Osteoblast (primary cell): ENCODE measurements at regions not wholly inside any gene's neighbourhood (a gene's known extent, or its start where the extent isn't known, plus 50 kb on each side); places are given as distances from the start of the nearest gene placed in this dataset.
A peak's percentile ranks its signal among the peaks of the same experiment; 100 is the strongest.

ENCODE experiments used
- DNase-seq: peaks from one replicate; pipeline ENCODE4 v3.0.0; 2011; ENCODE audit warnings: low spot score, mixed read lengths; ENCODE audit not compliant: insufficient read length; ENCODE audit errors: missing footprints
- H2AFZ ChIP-seq: 2 replicates; pipeline ENCODE4 v1.6.0; 2011; ENCODE audit warnings: mild to moderate bottlenecking, low read length
- H3K27ac ChIP-seq: 2 replicates; pipeline ENCODE4 v1.5.1; 2011; ENCODE audit warnings: mild to moderate bottlenecking, low read depth, low read length, moderate library complexity
- H3K27me3 ChIP-seq: 2 replicates; pipeline ENCODE4 v1.6.0; 2012; ENCODE audit warnings: mild to moderate bottlenecking, control low read depth, inconsistent platforms, low read length, moderate library complexity; ENCODE audit not compliant: insufficient read depth
- H3K36me3 ChIP-seq: 2 replicates; pipeline ENCODE4 v1.5.1; 2011; ENCODE audit warnings: mild to moderate bottlenecking, low read length, control low read depth, moderate library complexity; ENCODE audit not compliant: insufficient read depth
- H3K4me1 ChIP-seq: 2 replicates; pipeline ENCODE4 v1.5.1; 2011; ENCODE audit warnings: mild to moderate bottlenecking, low read length, control low read depth, moderate library complexity; ENCODE audit not compliant: insufficient read depth
- H3K4me2 ChIP-seq: 2 replicates; pipeline ENCODE4 v1.6.0; 2011; ENCODE audit warnings: mild to moderate bottlenecking, low read length; ENCODE audit not compliant: insufficient read depth
- H3K4me3 ChIP-seq: fragments of 200-600 bp; sonication (generic); 3 replicates; pipeline ENCODE4 v1.5.1; 2012; ENCODE audit warnings: mild to moderate bottlenecking, low read length, inconsistent platforms; ENCODE audit not compliant: insufficient read depth
- H3K79me2 ChIP-seq: 2 replicates; pipeline ENCODE4 v1.6.0; 2012; ENCODE audit warnings: mild to moderate bottlenecking, low read length, control low read depth, inconsistent platforms; ENCODE audit not compliant: insufficient read depth
- H3K9me3 ChIP-seq: 2 replicates; pipeline ENCODE4 v1.5.1; 2011; ENCODE audit warnings: low read depth, low read length, control low read depth
- H4K20me1 ChIP-seq: 2 replicates; pipeline ENCODE4 v1.6.0; 2012; ENCODE audit warnings: mild to moderate bottlenecking, low read length, control low read depth; ENCODE audit not compliant: insufficient read depth
- TF ChIP-seq, protein P1 (sequence below): IDR thresholded peaks from 2 replicates; pipeline ENCODE4 v1.5.1; 2011; ENCODE audit warnings: mild to moderate bottlenecking, low read depth, low read length, moderate library complexity; ENCODE audit errors: extremely low read depth

GRCh38 chr5:126195410-126196100 lies 227.7 kb upstream of the GRAMD2B start:
- no peak overlapping the region for H3K27ac ChIP-seq
- H4K20me1 ChIP-seq = no peaks in the 10 kb centered on the region
- TF ChIP-seq, protein P1, sequence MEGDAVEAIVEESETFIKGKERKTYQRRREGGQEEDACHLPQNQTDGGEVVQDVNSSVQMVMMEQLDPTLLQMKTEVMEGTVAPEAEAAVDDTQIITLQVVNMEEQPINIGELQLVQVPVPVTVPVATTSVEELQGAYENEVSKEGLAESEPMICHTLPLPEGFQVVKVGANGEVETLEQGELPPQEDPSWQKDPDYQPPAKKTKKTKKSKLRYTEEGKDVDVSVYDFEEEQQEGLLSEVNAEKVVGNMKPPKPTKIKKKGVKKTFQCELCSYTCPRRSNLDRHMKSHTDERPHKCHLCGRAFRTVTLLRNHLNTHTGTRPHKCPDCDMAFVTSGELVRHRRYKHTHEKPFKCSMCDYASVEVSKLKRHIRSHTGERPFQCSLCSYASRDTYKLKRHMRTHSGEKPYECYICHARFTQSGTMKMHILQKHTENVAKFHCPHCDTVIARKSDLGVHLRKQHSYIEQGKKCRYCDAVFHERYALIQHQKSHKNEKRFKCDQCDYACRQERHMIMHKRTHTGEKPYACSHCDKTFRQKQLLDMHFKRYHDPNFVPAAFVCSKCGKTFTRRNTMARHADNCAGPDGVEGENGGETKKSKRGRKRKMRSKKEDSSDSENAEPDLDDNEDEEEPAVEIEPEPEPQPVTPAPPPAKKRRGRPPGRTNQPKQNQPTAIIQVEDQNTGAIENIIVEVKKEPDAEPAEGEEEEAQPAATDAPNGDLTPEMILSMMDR = no peak
- H2AFZ ChIP-seq = peak overlapping the region; percentile 68
- H3K36me3 ChIP-seq = no peaks in the 10 kb centered on the region
- H3K4me1 ChIP-seq = no peaks in the 10 kb centered on the region
- peak; percentile 22 for DNase-seq
- H3K4me2 ChIP-seq = peak overlapping the region; percentile 24
- H3K27me3 ChIP-seq = no peaks in the 10 kb centered on the region
- no peaks in the 10 kb centered on the region for H3K79me2 ChIP-seq
- H3K9me3 ChIP-seq = no peaks in the 10 kb centered on the region
- no peak overlapping the region for H3K4me3 ChIP-seq

- Histone ChIP-seq H3K4me2 (no peak overlapping the region), H3K4me1 (no peaks in the 10 kb centered on the region), H3K79me2 (no peaks in the 10 kb centered on the region), H3K9me3 (no peaks in the 10 kb centered on the region), H2AFZ (no peak overlapping the region), H4K20me1 (no peaks in the 10 kb centered on the region), H3K4me3 (no peak overlapping the region), H3K36me3 (no peaks in the 10 kb centered on the region), H3K27me3 (no peaks in the 10 kb centered on the region), H3K27ac (no peak overlapping the region)
- DNase-seq = peak; percentile 2
- TF ChIP-seq, protein P1 = no peak
Observed at GRCh38 chr5:126198531-126198930, 224.7 kb upstream of the GRAMD2B start.

DNA sequence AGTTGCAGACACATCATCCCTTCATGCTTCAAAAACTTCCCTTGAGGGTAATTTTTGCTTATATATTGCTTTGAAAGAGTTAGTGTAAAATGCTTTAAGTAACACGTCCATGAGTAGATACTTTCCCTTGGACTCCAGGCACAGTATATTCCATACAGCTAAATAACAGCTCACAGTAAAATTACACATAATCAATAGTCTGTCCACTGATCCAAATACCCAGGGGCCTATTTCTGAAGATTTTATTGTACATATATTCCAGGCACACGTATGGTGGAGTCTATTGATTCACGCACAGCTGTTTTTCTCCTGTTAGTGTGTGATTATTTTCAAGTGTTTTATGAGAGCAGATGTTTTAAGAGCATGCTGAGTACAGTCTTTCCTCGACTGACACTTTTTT lies 223.7 kb upstream of the GRAMD2B start:
- no peak for DNase-seq

DNA sequence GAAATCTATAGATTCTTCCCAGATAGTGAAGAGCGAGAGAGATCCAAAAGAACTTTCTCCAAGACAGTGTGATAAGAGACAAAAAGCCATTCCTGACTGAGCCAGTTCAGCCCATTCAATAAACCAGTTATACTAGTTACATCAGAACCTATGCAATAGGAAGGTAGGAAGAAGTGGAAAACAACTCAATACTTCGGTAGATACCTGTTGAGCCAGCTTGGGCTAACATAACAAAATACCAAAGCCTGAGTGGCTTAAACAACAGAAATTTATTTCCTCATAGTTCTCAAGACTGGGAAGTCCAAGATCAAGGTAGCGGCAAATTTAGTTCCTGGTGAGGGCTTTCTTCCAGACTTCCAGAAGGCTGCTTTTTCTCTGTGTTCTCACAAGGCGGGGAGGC lies 214.5 kb upstream of the GRAMD2B start:
- H3K36me3 ChIP-seq = no peaks in the 10 kb centered on the region
- H3K4me3 ChIP-seq = no peak overlapping the region
- no peak overlapping the region for H2AFZ ChIP-seq
- no peaks in the 10 kb centered on the region for H4K20me1 ChIP-seq
- TF ChIP-seq, protein P1 = no peak
- no peaks in the 10 kb centered on the region for H3K79me2 ChIP-seq
- no peaks in the 10 kb centered on the region for H3K27me3 ChIP-seq
- H3K4me1 ChIP-seq = no peaks in the 10 kb centered on the region
- H3K9me3 ChIP-seq = no peaks in the 10 kb centered on the region
- DNase-seq = no peak
- H3K4me2 ChIP-seq = no peak overlapping the region
- H3K27ac ChIP-seq = no peak overlapping the region

More for the DNA sequence above, 223.7 kb upstream of the GRAMD2B start:
- Histone ChIP-seq H3K79me2 (no peaks in the 10 kb centered on the region), H2AFZ (no peak overlapping the region), H3K9me3 (no peaks in the 10 kb centered on the region), H4K20me1 (no peaks in the 10 kb centered on the region), H3K27ac (no peak overlapping the region), H3K4me2 (no peak overlapping the region), H3K36me3 (no peaks in the 10 kb centered on the region), H3K4me3 (no peak overlapping the region), H3K4me1 (no peaks in the 10 kb centered on the region), H3K27me3 (no peaks in the 10 kb centered on the region)
- TF ChIP-seq, protein P1 = no peak
